LNCaP clone FGC (cell line): ENCODE measurements at regions not wholly inside any gene's neighbourhood (a gene's known extent, or its start where the extent isn't known, plus 50 kb on each side); places are given as distances from the start of the nearest gene placed in this dataset.

Experiments used
- DNase-seq: peaks from one replicate; pipeline ENCODE4 v3.0.0-alpha.2; 2011; ENCODE audit warnings: low read depth
- H3K4me3 ChIP-seq: 2 replicates; pipeline ENCODE4 v1.5.1; 2011; ENCODE audit warnings: mild to moderate bottlenecking, low read depth, low read length, control low read depth
- TF ChIP-seq, protein P1 (sequence below): IDR thresholded peaks from 2 replicates; pipeline ENCODE4 v1.5.1; 2012; ENCODE audit warnings: mild to moderate bottlenecking; ENCODE audit not compliant: control insufficient read depth, insufficient read depth; ENCODE audit errors: extremely low read depth

DNA sequence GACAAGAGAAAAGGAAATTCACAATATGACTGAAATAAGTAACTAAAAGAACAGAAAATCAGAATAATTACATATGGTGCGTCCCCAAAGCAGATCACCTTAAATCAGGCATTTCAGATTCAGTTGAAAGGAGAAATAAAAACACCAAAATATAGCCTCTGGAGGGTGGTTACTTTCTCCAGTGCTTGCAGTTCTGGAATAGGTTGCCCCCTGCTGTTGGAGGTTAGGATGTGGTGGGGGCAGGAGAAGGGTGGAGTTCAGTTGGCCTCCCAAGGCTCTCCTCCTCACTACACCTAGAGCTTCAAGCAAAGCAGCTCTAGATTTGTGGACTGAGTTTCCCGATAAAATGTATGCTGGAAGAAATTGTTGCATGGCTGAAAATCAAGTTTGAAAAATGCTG lies 338.2 kb upstream of the TLE4 start:
- no peak for DNase-seq
- TF ChIP-seq, protein P1, sequence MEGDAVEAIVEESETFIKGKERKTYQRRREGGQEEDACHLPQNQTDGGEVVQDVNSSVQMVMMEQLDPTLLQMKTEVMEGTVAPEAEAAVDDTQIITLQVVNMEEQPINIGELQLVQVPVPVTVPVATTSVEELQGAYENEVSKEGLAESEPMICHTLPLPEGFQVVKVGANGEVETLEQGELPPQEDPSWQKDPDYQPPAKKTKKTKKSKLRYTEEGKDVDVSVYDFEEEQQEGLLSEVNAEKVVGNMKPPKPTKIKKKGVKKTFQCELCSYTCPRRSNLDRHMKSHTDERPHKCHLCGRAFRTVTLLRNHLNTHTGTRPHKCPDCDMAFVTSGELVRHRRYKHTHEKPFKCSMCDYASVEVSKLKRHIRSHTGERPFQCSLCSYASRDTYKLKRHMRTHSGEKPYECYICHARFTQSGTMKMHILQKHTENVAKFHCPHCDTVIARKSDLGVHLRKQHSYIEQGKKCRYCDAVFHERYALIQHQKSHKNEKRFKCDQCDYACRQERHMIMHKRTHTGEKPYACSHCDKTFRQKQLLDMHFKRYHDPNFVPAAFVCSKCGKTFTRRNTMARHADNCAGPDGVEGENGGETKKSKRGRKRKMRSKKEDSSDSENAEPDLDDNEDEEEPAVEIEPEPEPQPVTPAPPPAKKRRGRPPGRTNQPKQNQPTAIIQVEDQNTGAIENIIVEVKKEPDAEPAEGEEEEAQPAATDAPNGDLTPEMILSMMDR, result peak; percentile 57
- no peak overlapping the region for H3K4me3 ChIP-seq

- DNase-seq, result no peak
- TF ChIP-seq, protein P1, result no peak
- no peak overlapping the region for H3K4me3 ChIP-seq
Observed at GRCh38 chr9:79236466-79236865, 335.3 kb upstream of the TLE4 start.

- TF ChIP-seq, protein P1, result no peak
- DNase-seq, result no peak
- H3K4me3 ChIP-seq, result no peak overlapping the region
Observed at GRCh38 chr9:79237861-79238260, 333.9 kb upstream of the TLE4 start.

- DNase-seq, result no peak
- TF ChIP-seq, protein P1, result no peak
- no peak overlapping the region for H3K4me3 ChIP-seq
Observed at GRCh38 chr9:79240774-79241173, 331.0 kb upstream of the TLE4 start.

DNA sequence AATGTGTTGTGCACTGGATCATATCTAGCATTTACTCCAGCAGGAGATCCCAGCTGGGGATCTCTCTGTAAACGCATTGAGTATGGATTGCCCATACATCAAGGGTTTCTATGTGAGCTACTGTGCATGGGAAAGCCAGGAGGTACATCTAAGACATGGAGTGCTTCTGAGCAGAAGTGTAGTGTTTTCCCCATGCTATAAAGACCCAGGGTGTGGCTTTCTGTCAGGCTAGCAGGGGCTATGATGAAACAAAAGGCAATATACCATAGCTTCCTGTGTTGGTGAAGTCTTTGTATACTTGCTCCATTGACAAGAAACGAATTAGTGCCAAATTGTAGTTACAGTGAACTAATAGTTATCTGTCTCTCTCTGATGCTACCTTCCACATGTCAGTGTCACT lies 329.3 kb upstream of the TLE4 start:
- TF ChIP-seq, protein P1, result no peak
- no peak for DNase-seq
- H3K4me3 ChIP-seq, result no peak overlapping the region

DNA sequence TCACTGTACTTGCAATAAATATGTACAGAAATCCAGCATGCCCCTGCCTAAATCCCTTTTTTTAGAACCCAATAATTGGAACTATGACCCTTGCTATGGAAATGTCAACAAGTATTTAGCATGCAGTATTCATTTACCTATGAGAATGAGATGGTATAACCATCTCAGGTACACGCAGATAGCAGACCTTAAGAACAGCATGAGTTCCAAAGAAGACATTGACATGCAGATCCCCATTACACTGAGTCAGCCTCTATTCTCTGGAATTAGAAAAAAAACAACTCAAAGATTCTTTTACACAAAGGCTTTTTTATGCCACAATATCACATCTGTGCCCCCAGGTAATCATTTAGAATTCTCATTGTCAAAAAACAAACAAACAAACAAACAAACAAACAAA lies 325.6 kb upstream of the TLE4 start:
- TF ChIP-seq, protein P1, result no peak
- no peak for DNase-seq
- H3K4me3 ChIP-seq, result no peak overlapping the region

DNA sequence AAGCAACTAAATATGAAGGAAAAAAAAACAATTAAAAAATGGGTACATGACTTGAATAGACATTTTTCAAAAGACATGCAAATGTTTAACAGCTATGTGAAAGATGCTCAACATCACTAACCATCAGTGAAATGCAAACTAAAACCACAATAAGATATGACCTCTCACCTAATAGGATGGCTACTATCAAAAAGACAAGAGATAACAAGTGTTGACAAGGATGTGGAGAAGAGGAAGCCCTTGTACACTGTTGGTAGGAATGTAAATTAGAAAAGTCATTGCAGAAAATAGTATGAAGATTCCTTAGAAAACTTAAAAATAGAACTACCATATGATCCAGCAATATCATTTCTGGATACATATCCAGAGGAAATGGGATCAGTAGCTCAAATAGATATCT lies 324.7 kb upstream of the TLE4 start:
- H3K4me3 ChIP-seq, result no peak overlapping the region
- TF ChIP-seq, protein P1, result no peak
- DNase-seq, result no peak
